Fibroblast of lung (primary cell): ENCODE measurements at regions not wholly inside any gene's neighbourhood (a gene's known extent, or its start where the extent isn't known, plus 50 kb on each side); places are given as distances from the start of the nearest gene placed in this dataset.

Experiments
- DNase-seq, 2 donors: peaks; one replicate each; pipeline versions ENCODE4 v3.0.0 to v3.0.0-alpha.2; 2010; ENCODE audit warnings: low read depth in 2 of 2
- H2AFZ ChIP-seq: 2 replicates; pipeline ENCODE4 v1.5.1; 2012; ENCODE audit warnings: low read length, control low read depth, inconsistent platforms
- H3K27ac ChIP-seq: 2 replicates; pipeline ENCODE4 v1.5.1; 2011; ENCODE audit warnings: low read length, control low read depth; ENCODE audit not compliant: insufficient read depth
- H3K27me3 ChIP-seq: 2 replicates; pipeline ENCODE4 v1.5.1; 2011; ENCODE audit warnings: mild to moderate bottlenecking, low read length; ENCODE audit not compliant: control insufficient read depth, insufficient read depth
- H3K36me3 ChIP-seq: 2 replicates; pipeline ENCODE4 v1.5.1; 2011; ENCODE audit warnings: low read length; ENCODE audit not compliant: control insufficient read depth, insufficient read depth
- H3K4me1 ChIP-seq: 2 replicates; pipeline ENCODE4 v1.5.1; 2011; ENCODE audit warnings: low read length; ENCODE audit not compliant: control insufficient read depth, insufficient read depth; ENCODE audit errors: extremely low read depth
- H3K4me2 ChIP-seq: 2 replicates; pipeline ENCODE4 v1.5.1; 2011; ENCODE audit warnings: low read length, control low read depth; ENCODE audit not compliant: insufficient read depth; ENCODE audit errors: extremely low read depth
- H3K4me3 ChIP-seq, 4 experiments: fragments of 200-600 bp in 1 of 4; sonication (generic) in 1 of 4; replicated peaks in 1 of 4; 2 replicates each; pipeline ENCODE4 v1.5.1; 2011 to 2016; ENCODE audit warnings: low read length in 4 of 4, low read depth in 3 of 4, mild to moderate bottlenecking in 3 of 4, control low read depth in 2 of 4, inconsistent platforms in 1 of 4, mixed read lengths in 1 of 4; ENCODE audit not compliant: insufficient read depth in 1 of 4; ENCODE audit errors: control extremely low read depth in 1 of 4
- H3K79me2 ChIP-seq: 2 replicates; pipeline ENCODE4 v1.5.1; 2012; ENCODE audit warnings: mild to moderate bottlenecking, low read length, inconsistent platforms; ENCODE audit not compliant: control insufficient read depth, insufficient read depth
- H3K9ac ChIP-seq: 2 replicates; pipeline ENCODE4 v1.5.1; 2011; ENCODE audit warnings: mild to moderate bottlenecking, low read length, control low read depth; ENCODE audit not compliant: insufficient read depth
- H3K9me3 ChIP-seq: 2 replicates; pipeline ENCODE4 v1.5.1; 2012; ENCODE audit warnings: low read depth, low read length; ENCODE audit not compliant: control insufficient read depth, insufficient read depth
- H4K20me1 ChIP-seq: 2 replicates; pipeline ENCODE4 v1.5.1; 2011; ENCODE audit warnings: low read length; ENCODE audit not compliant: control insufficient read depth, insufficient read depth; ENCODE audit errors: extremely low read depth
- CTCF ChIP-seq, 2 donors: IDR thresholded peaks in 1 of 2; conservative IDR thresholded peaks in 1 of 2; 1 replicate in 1 of 2; 2 replicates in 1 of 2; pipeline ENCODE4 v1.5.1; 2011 to 2012; ENCODE audit warnings: low read length in 2 of 2, control low read depth in 1 of 2, inconsistent platforms in 1 of 2, low read depth in 1 of 2, mild to moderate bottlenecking in 1 of 2
- EZH2 ChIP-seq: IDR thresholded peaks from 2 replicates; pipeline ENCODE4 v1.5.1; 2012; ENCODE audit warnings: low read length, control low read depth, mild to moderate bottlenecking; ENCODE audit errors: missing control alignments

DNA sequence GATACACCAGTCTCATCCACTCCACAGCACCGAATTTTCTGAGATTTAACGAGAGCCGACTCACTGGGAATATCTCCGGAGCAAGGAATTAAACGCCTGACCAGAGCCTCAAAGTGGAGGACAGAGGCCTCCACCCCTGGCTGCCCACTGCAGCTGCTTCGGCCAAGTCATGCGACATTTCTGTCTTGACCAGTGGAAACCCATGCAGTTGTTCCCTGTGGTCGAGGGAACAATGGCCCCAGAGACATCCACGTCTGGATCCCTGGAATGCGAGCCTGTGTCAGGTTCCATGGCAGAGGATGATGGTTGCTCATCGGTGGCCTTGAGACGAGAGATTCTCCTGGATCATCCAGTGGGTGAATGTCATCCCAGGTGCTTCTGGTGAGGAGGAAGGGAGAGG, 65.7 kb upstream of the INSIG1 start:
- DNase-seq: no peak
- no peaks in the 10 kb centered on the region for H3K9me3 ChIP-seq
- no peaks in the 10 kb centered on the region for H4K20me1 ChIP-seq
- no peak overlapping the region for H3K4me2 ChIP-seq
- no peaks in the 10 kb centered on the region for H3K36me3 ChIP-seq
- TF ChIP-seq CTCF (conservative IDR thresholded peaks at IDR 0.05 in 1 of 2, IDR thresholded peaks at IDR 0.05 in 1 of 2; ENCODE audit: low read depth in 1 of 2, low read length in 2 of 2): no peak
- TF ChIP-seq EZH2: no peak
- peaks cover 10% of the 10 kb centered on the region for H3K4me1 ChIP-seq
- H3K27me3 ChIP-seq: no peaks in the 10 kb centered on the region
- no peak overlapping the region for H3K4me3 ChIP-seq
- no peak overlapping the region for H3K9ac ChIP-seq
- no peak overlapping the region for H3K27ac ChIP-seq
- no peak overlapping the region for H2AFZ ChIP-seq
- no peaks in the 10 kb centered on the region for H3K79me2 ChIP-seq

- Histone ChIP-seq H3K27ac (no peak overlapping the region), H3K9ac (no peak overlapping the region), H3K4me1 (peaks cover 10% of the 10 kb centered on the region), H3K4me3 (no peak overlapping the region), H3K4me2 (no peak overlapping the region), H2AFZ (no peak overlapping the region), H4K20me1 (no peaks in the 10 kb centered on the region), H3K79me2 (no peaks in the 10 kb centered on the region), H3K9me3 (no peaks in the 10 kb centered on the region), H3K27me3 (no peaks in the 10 kb centered on the region), H3K36me3 (no peaks in the 10 kb centered on the region)
- DNase-seq: no peak
- no peak for TF ChIP-seq CTCF (conservative IDR thresholded peaks at IDR 0.05 in 1 of 2, IDR thresholded peaks at IDR 0.05 in 1 of 2; ENCODE audit: low read depth in 1 of 2, low read length in 2 of 2)
- TF ChIP-seq EZH2: no peak
Measured at GRCh38 chr7:155232911-155233310, 64.8 kb upstream of the INSIG1 start.

GRCh38 chr7:155233311-155234157, 64.1 kb upstream of the INSIG1 start:
- Histone ChIP-seq H3K4me2 (no peak overlapping the region), H3K27ac (no peak overlapping the region)
- no peak for TF ChIP-seq EZH2
- no peak for TF ChIP-seq CTCF (conservative IDR thresholded peaks at IDR 0.05 in 1 of 2, IDR thresholded peaks at IDR 0.05 in 1 of 2; ENCODE audit: low read depth in 1 of 2, low read length in 2 of 2)

More at GRCh38 chr7:155233311-155234157, 64.1 kb upstream of the INSIG1 start:
- Histone ChIP-seq H3K27me3 (no peaks in the 10 kb centered on the region), H3K9ac (no peak overlapping the region), H4K20me1 (no peaks in the 10 kb centered on the region), H2AFZ (no peak overlapping the region), H3K4me1 (peaks cover 10% of the 10 kb centered on the region), H3K36me3 (no peaks in the 10 kb centered on the region), H3K9me3 (no peaks in the 10 kb centered on the region), H3K4me3 (no peak overlapping the region), H3K79me2 (no peaks in the 10 kb centered on the region)
- peak in 1 of 2 donors; percentile 78 for DNase-seq
